Sigmoid colon (tissue), 6 donors: ENCODE measurements at regions not wholly inside any gene's neighbourhood (a gene's known extent, or its start where the extent isn't known, plus 50 kb on each side); places are given as distances from the start of the nearest gene placed in this dataset.

Experiments
- DNase-seq: peaks from one replicate; pipeline ENCODE4 v3.0.0-alpha.2; 2019
- H3K27ac ChIP-seq, 4 donors: fragments of 200-600 bp; sonication (generic); one replicate each; pipeline ENCODE4 v1.5.1; 2016 to 2019; ENCODE audit warnings: mild to moderate bottlenecking in 1 of 4
- H3K27me3 ChIP-seq, 3 donors: fragments of 200-600 bp; sonication (generic); one replicate each; pipeline ENCODE4 v1.5.1; 2019; ENCODE audit warnings: mild to moderate bottlenecking in 1 of 3
- H3K36me3 ChIP-seq, 4 donors: fragments of 200-600 bp; sonication (generic); one replicate each; pipeline ENCODE4 v1.5.1; 2016 to 2019
- H3K4me1 ChIP-seq, 4 donors: fragments of 200-600 bp; sonication (generic); one replicate each; pipeline ENCODE4 v1.5.1; 2017 to 2019
- H3K4me3 ChIP-seq, 4 donors: fragments of 200-600 bp; sonication (generic); one replicate each; pipeline ENCODE4 v1.5.1; 2017 to 2019; ENCODE audit warnings: mild to moderate bottlenecking in 2 of 4, moderate library complexity in 1 of 4
- H3K9me3 ChIP-seq, 4 donors: fragments of 200-600 bp in 3 of 4; sonication (generic) in 3 of 4; one replicate each; pipeline versions ENCODE4 v1.5.1 to v1.6.1; 2013 to 2019
- EP300 ChIP-seq, 4 donors: sonication (generic); formaldehyde crosslinking; IDR thresholded peaks; one replicate each; pipeline ENCODE4 v1.6.1; 2017; ENCODE audit warnings: antibody characterized with exemption in 4 of 4
- POLR2A ChIP-seq, 2 donors: fragments of 450-650 bp; IDR thresholded peaks; one replicate each; pipeline ENCODE4 v1.6.1; 2016; ENCODE audit warnings: antibody characterized with exemption in 2 of 2, mild to moderate bottlenecking in 2 of 2, moderate library complexity in 2 of 2
- POLR2AphosphoS5 ChIP-seq, 4 donors: sonication (generic); formaldehyde crosslinking; IDR thresholded peaks; one replicate each; pipeline ENCODE4 v1.6.1; 2017; ENCODE audit warnings: antibody characterized with exemption in 4 of 4
- WGBS, 2 donors: extraction: QIAGEN DNeasy Blood & Tissue Kit; methylation state at CpG; one replicate each; pipeline ENCODE4 v1.1.7; 2013; 5-methylcytosine and 5-hydroxymethylcytosine counted together
- intact Hi-C: fragments of 100-400 bp; cut with DNase I; formaldehyde crosslinking; loops from one replicate; pipeline ENCODE4 v1.15.1; 2023
- TF ChIP-seq, protein P1 (sequence below), 4 experiments: fragments of 450-650 bp in 3 of 4; fragments of 200-600 bp in 1 of 4; IDR thresholded peaks; one replicate each; pipeline ENCODE4 v1.5.1; 2016 to 2019; ENCODE audit warnings: antibody characterized with exemption in 4 of 4, mild to moderate bottlenecking in 3 of 4, moderate library complexity in 2 of 4
- donor health status: healthy with polysubstance abuse.
- donor health status: healthy.

- intact Hi-C loops: no loop called here
- TF ChIP-seq, protein P1, sequence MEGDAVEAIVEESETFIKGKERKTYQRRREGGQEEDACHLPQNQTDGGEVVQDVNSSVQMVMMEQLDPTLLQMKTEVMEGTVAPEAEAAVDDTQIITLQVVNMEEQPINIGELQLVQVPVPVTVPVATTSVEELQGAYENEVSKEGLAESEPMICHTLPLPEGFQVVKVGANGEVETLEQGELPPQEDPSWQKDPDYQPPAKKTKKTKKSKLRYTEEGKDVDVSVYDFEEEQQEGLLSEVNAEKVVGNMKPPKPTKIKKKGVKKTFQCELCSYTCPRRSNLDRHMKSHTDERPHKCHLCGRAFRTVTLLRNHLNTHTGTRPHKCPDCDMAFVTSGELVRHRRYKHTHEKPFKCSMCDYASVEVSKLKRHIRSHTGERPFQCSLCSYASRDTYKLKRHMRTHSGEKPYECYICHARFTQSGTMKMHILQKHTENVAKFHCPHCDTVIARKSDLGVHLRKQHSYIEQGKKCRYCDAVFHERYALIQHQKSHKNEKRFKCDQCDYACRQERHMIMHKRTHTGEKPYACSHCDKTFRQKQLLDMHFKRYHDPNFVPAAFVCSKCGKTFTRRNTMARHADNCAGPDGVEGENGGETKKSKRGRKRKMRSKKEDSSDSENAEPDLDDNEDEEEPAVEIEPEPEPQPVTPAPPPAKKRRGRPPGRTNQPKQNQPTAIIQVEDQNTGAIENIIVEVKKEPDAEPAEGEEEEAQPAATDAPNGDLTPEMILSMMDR (IDR thresholded peaks at IDR 0.05): no peak
- no peak for TF ChIP-seq EP300 (IDR thresholded peaks at IDR 0.05)
- TF ChIP-seq POLR2A (IDR thresholded peaks at IDR 0.05): no peak
- TF ChIP-seq POLR2AphosphoS5 (IDR thresholded peaks at IDR 0.05): no peak
- Histone ChIP-seq H3K4me3 (no peak overlapping the region), H3K27me3 (no peaks in the 10 kb centered on the region), H3K27ac (no peak overlapping the region), H3K4me1 (peaks cover 0 to 7% (median 0%) of the 10 kb centered on the region in 4 donors), H3K9me3 (peaks cover 0 to 3% (median 0%) of the 10 kb centered on the region in 4 donors), H3K36me3 (no peaks in the 10 kb centered on the region)
- WGBS, 2 donors: 76 to 77% methylated on average over 6 of the region's 6 CpGs
- no peak for DNase-seq
Observed at GRCh38 chr7:12124028-12124427, 87.1 kb upstream of the TMEM106B start.

GRCh38 chr7:12127455-12127854 lies 83.6 kb upstream of the TMEM106B start:
- H3K27ac ChIP-seq: no peak overlapping the region
- no peak for DNase-seq
- no peaks in the 10 kb centered on the region for H3K9me3 ChIP-seq
- no peaks in the 10 kb centered on the region for H3K27me3 ChIP-seq
- H3K4me3 ChIP-seq: no peak overlapping the region
- peaks cover 0 to 7% (median 0%) of the 10 kb centered on the region in 4 donors for H3K4me1 ChIP-seq
- intact Hi-C loops: no loop called here
- H3K36me3 ChIP-seq: no peaks in the 10 kb centered on the region
- TF ChIP-seq, protein P1 (IDR thresholded peaks at IDR 0.05): no peak
- TF ChIP-seq EP300 (IDR thresholded peaks at IDR 0.05) (no peak), POLR2AphosphoS5 (IDR thresholded peaks at IDR 0.05) (no peak)

GRCh38 chr7:12130609-12131008 lies 80.5 kb upstream of the TMEM106B start:
- no peak for DNase-seq
- intact Hi-C loops: no loop called here
- TF ChIP-seq POLR2AphosphoS5 (IDR thresholded peaks at IDR 0.05): no peak
- TF ChIP-seq EP300 (IDR thresholded peaks at IDR 0.05): no peak
- TF ChIP-seq POLR2A (IDR thresholded peaks at IDR 0.05): no peak
- Histone ChIP-seq H3K4me1 (peaks cover 0 to 7% (median 0%) of the 10 kb centered on the region in 4 donors), H3K27me3 (no peaks in the 10 kb centered on the region), H3K9me3 (no peaks in the 10 kb centered on the region), H3K36me3 (no peaks in the 10 kb centered on the region), H3K4me3 (no peak overlapping the region), H3K27ac (no peak overlapping the region)

DNA sequence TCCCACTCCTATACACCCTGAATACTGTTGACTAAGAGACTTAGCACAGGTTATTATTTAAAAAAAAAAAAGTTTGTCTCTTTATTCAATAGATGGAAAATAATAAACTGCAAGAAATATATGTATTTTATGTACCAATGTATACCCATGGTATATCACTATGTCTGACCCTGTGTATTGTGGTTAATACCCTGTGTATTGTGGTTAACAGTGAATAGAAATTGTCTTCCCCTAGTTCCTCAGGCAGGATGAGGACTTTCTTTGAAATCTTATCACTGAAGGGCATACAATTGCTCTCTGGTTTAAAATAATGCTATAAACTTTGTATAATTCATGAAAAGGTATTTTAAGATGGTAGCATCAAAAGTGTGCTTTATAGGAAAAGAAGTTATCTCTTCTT lies 80.0 kb upstream of the TMEM106B start:
- Histone ChIP-seq H3K4me1 (peaks cover 0 to 7% (median 0%) of the 10 kb centered on the region in 4 donors), H3K36me3 (no peaks in the 10 kb centered on the region), H3K4me3 (no peak overlapping the region), H3K27me3 (no peaks in the 10 kb centered on the region), H3K9me3 (no peaks in the 10 kb centered on the region), H3K27ac (no peak overlapping the region)
- intact Hi-C loops: no loop called here
- DNase-seq: no peak
- TF ChIP-seq POLR2A (IDR thresholded peaks at IDR 0.05) (no peak), EP300 (IDR thresholded peaks at IDR 0.05) (no peak), POLR2AphosphoS5 (IDR thresholded peaks at IDR 0.05) (no peak)
- TF ChIP-seq, protein P1 (IDR thresholded peaks at IDR 0.05): no peak

- DNase-seq: no peak
- Histone ChIP-seq H3K27me3 (no peaks in the 10 kb centered on the region), H3K9me3 (no peaks in the 10 kb centered on the region), H3K36me3 (no peaks in the 10 kb centered on the region), H3K4me1 (no peaks in the 10 kb centered on the region), H3K4me3 (no peak overlapping the region), H3K27ac (no peak overlapping the region)
- intact Hi-C loops: no loop called here
- TF ChIP-seq POLR2A (IDR thresholded peaks at IDR 0.05): no peak
- TF ChIP-seq, protein P1 (IDR thresholded peaks at IDR 0.05): no peak
- TF ChIP-seq EP300 (IDR thresholded peaks at IDR 0.05): no peak
- no peak for TF ChIP-seq POLR2AphosphoS5 (IDR thresholded peaks at IDR 0.05)
Observed at GRCh38 chr7:12133865-12134264, 77.2 kb upstream of the TMEM106B start.
